Small intestine (tissue), 7 donors: ENCODE measurements at regions not wholly inside any gene's neighbourhood (a gene's known extent, or its start where the extent isn't known, plus 50 kb on each side); places are given as distances from the start of the nearest gene placed in this dataset.

Source experiments
- DNase-seq, 2 donors: peaks; one replicate each; pipeline versions ENCODE4 v3.0.0 to v3.0.0-alpha.2; 2013
- FAIRE-seq: peaks from 2 replicates; lab custom pipeline; 2012; peaks lifted over from hg19 to GRCh38; lab: Jason Lieb, UNC
- H3K27ac ChIP-seq, 3 donors: one replicate each; pipeline ENCODE4 v1.5.1; 2013; ENCODE audit warnings: low read length in 2 of 3, mild to moderate bottlenecking in 2 of 3, control low read depth in 1 of 3, inconsistent platforms in 1 of 3, low read depth in 1 of 3, moderate library complexity in 1 of 3
- H3K27me3 ChIP-seq, 3 donors: one replicate each; pipeline ENCODE4 v1.6.1; 2013; ENCODE audit warnings: low read length in 3 of 3, inconsistent platforms in 1 of 3; ENCODE audit not compliant: control insufficient read depth in 3 of 3, insufficient read depth in 3 of 3
- H3K36me3 ChIP-seq, 3 donors: one replicate each; pipeline ENCODE4 v1.6.1; 2013; ENCODE audit warnings: low read length in 3 of 3, inconsistent platforms in 1 of 3, low read depth in 1 of 3, mild to moderate bottlenecking in 1 of 3, moderate library complexity in 1 of 3; ENCODE audit not compliant: control insufficient read depth in 3 of 3, insufficient read depth in 2 of 3
- H3K4me1 ChIP-seq, 3 donors: one replicate each; pipeline ENCODE4 v1.6.1; 2013; ENCODE audit warnings: low read length in 2 of 3, inconsistent platforms in 1 of 3, low read depth in 1 of 3, mild to moderate bottlenecking in 1 of 3, moderate library complexity in 1 of 3; ENCODE audit not compliant: control insufficient read depth in 3 of 3, insufficient read depth in 2 of 3
- H3K4me3 ChIP-seq, 3 donors: one replicate each; pipeline ENCODE4 v1.5.1; 2013; ENCODE audit warnings: low read length in 3 of 3, control low read depth in 1 of 3, inconsistent platforms in 1 of 3, low read depth in 1 of 3, mild to moderate bottlenecking in 1 of 3, moderate library complexity in 1 of 3
- H3K9me3 ChIP-seq, 2 donors: one replicate each; pipeline ENCODE4 v1.6.1; 2013; ENCODE audit warnings: low read depth in 1 of 2, low read length in 1 of 2; ENCODE audit not compliant: control insufficient read depth in 2 of 2, insufficient read depth in 1 of 2
- WGBS, 3 donors: extraction: QIAGEN DNeasy Blood & Tissue Kit; methylation state at CpG; one replicate each; pipeline ENCODE4 v1.1.7; 2013; 5-methylcytosine and 5-hydroxymethylcytosine counted together
- donor health status: healthy with polysubstance abuse.
- donor health status: control.
- donor health status: control.
- donor health status: Bipolar disorder and iron deficiency.
- donor health status: healthy.

DNA sequence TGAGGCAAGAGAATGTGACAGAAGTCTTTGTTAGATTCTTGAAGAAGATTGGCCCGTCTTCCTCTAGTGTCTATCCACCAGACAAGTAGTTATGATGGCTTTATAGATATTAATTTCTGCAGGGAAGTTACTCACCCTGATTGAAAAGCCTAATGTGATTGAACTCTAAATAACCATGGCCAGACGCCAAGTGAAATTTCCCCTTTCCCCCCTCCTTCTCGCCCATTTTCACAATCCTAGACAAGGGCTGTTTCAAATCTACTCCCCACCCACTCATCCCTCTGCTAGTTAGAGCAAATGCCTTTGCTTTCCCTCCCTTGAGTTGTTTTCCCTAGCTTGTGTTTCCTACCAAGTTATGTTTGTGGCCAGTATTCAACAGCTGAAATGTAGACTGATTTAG is 182.5 kb downstream of the TMEM167A start:
- WGBS, 3 donors = 15 to 30% (median 23%) methylated on average over 3 of the region's 3 CpGs
- H3K4me1 ChIP-seq = no peaks in the 10 kb centered on the region
- DNase-seq (peak in 1 of 2 donors; percentile 7), FAIRE-seq (no peak)
- no peaks in the 10 kb centered on the region for H3K36me3 ChIP-seq
- H3K27ac ChIP-seq = no peak overlapping the region
- no peaks in the 10 kb centered on the region for H3K9me3 ChIP-seq
- H3K4me3 ChIP-seq = no peak overlapping the region
- H3K27me3 ChIP-seq = no peaks in the 10 kb centered on the region

DNA sequence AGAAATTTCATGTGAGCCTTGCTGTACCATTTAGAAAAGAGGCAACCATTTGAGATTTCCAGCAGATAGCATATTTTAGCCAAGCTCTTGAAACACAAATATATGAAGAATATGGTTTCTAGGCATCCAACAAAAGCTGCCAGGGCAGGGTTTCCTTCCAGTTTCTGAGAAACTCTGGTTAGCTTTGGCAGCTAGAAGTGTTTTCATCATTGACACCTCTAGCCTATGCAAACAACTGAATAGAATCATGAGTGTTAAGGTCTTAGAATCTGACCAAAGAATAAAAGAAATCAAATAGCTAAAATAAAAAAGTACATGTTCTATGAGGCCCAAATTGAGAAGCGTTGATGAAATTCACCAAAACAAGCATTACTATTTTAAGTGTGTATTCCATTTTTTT is 188.1 kb downstream of the TMEM167A start:
- FAIRE-seq (no peak), DNase-seq (no peak)
- no peaks in the 10 kb centered on the region for H3K4me1 ChIP-seq
- H3K9me3 ChIP-seq = no peaks in the 10 kb centered on the region
- no peaks in the 10 kb centered on the region for H3K36me3 ChIP-seq
- H3K27me3 ChIP-seq = no peaks in the 10 kb centered on the region
- no peak overlapping the region for H3K27ac ChIP-seq
- H3K4me3 ChIP-seq = no peak overlapping the region
- 90 to 100% (median 95%) methylated on average over 1 of the region's 1 CpG for WGBS, 3 donors

DNA sequence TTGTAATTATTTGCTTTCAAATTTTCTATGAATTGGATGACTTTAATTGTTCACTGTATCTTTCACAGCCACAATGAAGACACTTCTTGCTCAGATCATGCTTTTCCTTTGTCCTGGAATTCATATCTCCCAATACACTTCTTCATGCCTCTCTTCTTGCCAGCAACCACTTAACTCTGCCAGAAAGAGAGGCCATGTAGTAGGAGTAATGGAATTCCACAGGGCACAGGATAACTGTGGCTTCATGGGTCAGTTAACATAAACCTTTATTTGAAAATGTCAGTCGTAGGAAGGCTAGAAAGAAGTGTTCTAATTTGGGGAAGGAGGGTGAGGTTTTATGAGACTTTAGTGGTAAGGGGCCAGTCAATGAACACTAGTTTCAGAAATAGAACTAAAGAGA is 190.3 kb downstream of the TMEM167A start:
- H3K27me3 ChIP-seq = no peaks in the 10 kb centered on the region
- no peak for DNase-seq
- H3K27ac ChIP-seq = no peak overlapping the region
- 59 to 67% (median 59%) methylated on average over 1 of the region's 1 CpG for WGBS, 3 donors
- no peak for FAIRE-seq
- no peaks in the 10 kb centered on the region for H3K36me3 ChIP-seq
- H3K4me3 ChIP-seq = no peak overlapping the region
- H3K9me3 ChIP-seq = no peaks in the 10 kb centered on the region
- H3K4me1 ChIP-seq = no peaks in the 10 kb centered on the region

DNA sequence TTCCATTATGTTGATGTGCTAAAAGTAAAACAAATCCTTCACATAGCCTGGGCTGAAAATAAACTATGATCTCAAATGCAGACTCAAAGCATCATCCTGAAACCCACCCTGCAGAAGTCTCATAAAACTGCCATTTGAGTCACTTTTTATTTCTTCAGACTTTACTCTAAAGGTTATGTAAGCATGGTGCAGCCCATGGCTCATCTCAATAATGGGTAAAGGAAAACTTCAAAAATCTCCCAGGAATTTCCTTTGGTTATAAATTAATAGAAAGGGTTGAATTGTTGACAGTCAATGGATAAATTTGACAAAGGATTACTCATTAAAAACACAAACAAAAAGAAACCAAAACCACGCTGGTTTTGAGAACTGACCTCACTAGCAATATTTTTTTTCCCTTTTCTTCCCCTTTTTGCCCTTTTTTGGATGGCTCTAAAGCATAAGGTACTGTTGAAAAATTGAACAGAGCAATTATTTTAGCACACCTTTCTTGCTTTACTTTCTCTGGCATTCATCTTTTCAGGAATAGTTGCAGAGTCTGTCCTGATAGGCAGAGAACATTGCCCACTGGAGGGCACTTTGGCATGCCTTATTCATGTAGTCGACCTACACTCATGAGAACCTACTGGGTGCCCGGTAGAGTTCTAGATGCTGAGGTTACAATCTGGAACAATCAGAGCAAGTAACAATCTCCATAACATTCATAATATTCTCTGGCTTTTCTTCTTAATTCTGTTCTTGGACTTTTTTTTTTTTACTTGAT is 191.4 kb downstream of the TMEM167A start:
- DNase-seq (peak in 1 of 2 donors; percentile 34), FAIRE-seq (no peak)
- WGBS, 3 donors = 32 to 57% (median 47%) methylated on average over 3 of the region's 3 CpGs
- Histone ChIP-seq H3K36me3 (no peaks in the 10 kb centered on the region), H3K27me3 (no peaks in the 10 kb centered on the region), H3K4me3 (no peak overlapping the region), H3K27ac (no peak overlapping the region), H3K4me1 (no peaks in the 10 kb centered on the region), H3K9me3 (peaks cover 0 to 5% of the 10 kb centered on the region in 2 donors)

DNA sequence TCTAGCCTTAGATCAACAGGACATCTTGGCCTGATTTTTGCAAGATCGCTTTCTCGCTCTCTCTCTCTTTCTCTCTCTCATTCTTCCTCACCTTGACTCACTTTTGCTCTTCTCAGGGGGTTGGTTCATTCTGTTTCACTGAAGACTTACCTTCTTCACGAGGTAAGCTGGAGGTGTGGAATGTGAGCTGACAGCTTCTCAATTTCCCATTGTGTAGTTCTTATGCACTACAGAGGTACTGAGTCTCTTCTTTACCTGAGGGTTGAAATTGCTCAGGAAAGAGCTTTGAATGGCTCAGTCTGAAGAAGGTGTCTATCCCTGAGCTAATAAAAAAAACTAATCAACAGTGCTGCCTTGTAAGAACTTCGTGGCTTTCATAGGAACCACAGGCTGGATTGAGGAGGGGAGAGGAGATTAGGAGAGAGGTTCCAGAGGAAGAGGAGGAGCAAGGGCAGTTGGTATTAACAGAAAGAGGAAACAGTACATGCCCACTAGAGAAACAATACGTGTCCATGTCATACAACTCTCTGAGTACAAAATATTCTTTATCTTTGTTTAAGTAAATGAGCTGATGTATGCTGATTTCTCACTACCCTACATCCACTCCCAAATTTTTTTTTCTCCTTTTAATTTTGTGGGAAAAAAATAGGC is 192.2 kb downstream of the TMEM167A start:
- no peak for FAIRE-seq
- peaks cover 0 to 14% of the 10 kb centered on the region in 2 donors for H3K9me3 ChIP-seq
- 65 to 67% (median 65%) methylated on average over 5 of the region's 5 CpGs for WGBS, 3 donors

DNA sequence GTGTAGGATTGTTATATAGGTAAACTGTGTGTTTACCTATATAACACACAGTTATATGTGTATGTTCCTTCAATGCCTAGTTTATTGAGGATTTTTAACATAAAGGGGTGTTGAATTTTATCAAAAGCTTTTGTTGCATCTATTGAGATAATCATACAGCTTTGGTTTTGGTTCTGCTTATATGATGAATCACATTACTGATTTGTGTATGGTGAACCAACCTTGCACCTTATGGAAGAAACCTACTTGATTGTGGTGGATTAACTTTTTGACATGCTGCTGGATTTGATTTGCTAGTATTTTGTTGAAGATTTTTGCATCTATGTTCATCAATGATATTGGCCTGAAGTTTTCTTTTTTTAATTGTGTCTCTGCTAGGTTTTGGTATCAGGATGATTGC is 194.9 kb downstream of the TMEM167A start:
- H3K9me3 ChIP-seq = peaks cover 0 to 14% of the 10 kb centered on the region in 2 donors
- FAIRE-seq = no peak
- H3K27ac ChIP-seq = no peak overlapping the region
- no peaks in the 10 kb centered on the region for H3K27me3 ChIP-seq
- H3K4me3 ChIP-seq = no peak overlapping the region
- H3K4me1 ChIP-seq = no peaks in the 10 kb centered on the region
- no peak for DNase-seq
- no peaks in the 10 kb centered on the region for H3K36me3 ChIP-seq

More for the DNA sequence above, 192.2 kb downstream of the TMEM167A start:
- no peak for DNase-seq
- H3K27ac ChIP-seq = no peak overlapping the region
- no peaks in the 10 kb centered on the region for H3K27me3 ChIP-seq
- H3K4me1 ChIP-seq = no peaks in the 10 kb centered on the region
- no peaks in the 10 kb centered on the region for H3K36me3 ChIP-seq
- H3K4me3 ChIP-seq = no peak overlapping the region

DNA sequence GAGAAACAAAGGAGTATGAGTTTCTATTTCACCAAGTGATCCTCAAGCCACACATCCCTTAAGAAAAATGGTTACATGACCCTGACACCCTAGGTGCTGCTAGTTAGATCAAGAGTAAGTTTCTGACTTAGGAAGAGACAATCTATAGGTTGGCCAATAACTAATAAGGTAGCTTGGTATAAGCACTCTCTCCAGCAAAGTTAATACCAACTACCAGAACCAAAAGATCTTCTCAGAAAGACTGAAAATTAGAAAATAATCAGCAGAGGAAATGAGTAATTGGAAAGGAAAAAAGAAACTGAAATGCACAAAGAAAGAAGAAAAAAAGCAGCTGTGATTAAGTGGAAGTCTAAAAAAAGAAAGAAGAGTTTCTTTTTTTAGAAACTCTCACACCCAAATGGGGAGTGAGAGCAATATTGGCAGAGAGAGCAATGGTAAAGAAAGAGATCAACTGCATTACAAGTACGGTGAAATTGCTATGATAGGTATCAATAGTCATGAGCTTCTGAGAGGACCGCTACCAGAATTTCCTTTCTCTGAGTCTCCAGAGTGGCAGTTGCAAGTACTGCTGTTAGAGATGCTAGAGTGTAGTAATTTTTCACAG is 195.5 kb downstream of the TMEM167A start:
- 73 to 90% (median 74%) methylated on average over 2 of the region's 2 CpGs for WGBS, 3 donors
- no peak for DNase-seq
- peaks cover 0 to 14% of the 10 kb centered on the region in 2 donors for H3K9me3 ChIP-seq
- no peak overlapping the region for H3K4me3 ChIP-seq
- no peak for FAIRE-seq
- no peak overlapping the region for H3K27ac ChIP-seq
- no peaks in the 10 kb centered on the region for H3K4me1 ChIP-seq
- H3K36me3 ChIP-seq = no peaks in the 10 kb centered on the region
- no peaks in the 10 kb centered on the region for H3K27me3 ChIP-seq

DNA sequence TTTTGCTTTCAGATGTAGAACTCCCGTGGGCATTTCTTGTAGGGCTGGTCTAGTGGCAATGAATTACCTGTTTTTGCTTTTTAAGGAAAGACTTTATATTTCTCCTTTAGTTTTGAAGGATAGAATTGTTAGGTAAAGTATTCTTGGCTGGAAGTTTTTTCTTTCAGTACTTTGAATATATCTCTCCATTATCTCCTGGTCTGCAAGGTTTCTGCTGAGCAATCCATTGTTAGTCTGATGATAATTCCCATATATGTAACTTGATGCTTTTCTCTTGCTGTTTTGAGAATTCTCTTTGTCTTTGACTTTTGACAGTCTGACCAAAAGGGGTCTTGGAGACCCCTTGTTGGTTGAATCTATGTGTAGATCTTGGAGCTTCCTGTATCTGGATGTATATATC is 198.1 kb downstream of the TMEM167A start:
- 58 to 93% (median 74%) methylated on average over 1 of the region's 1 CpG for WGBS, 3 donors
- H3K4me3 ChIP-seq = no peak overlapping the region
- H3K36me3 ChIP-seq = no peaks in the 10 kb centered on the region
- H3K27me3 ChIP-seq = no peaks in the 10 kb centered on the region
- no peak overlapping the region for H3K27ac ChIP-seq
- no peaks in the 10 kb centered on the region for H3K4me1 ChIP-seq
- H3K9me3 ChIP-seq = peaks cover 0 to 14% of the 10 kb centered on the region in 2 donors
- DNase-seq (no peak), FAIRE-seq (no peak)
